Ishikawa (cell line): ENCODE measurements at regions not wholly inside any gene's neighbourhood (a gene's known extent, or its start where the extent isn't known, plus 50 kb on each side); places are given as distances from the start of the nearest gene placed in this dataset.

Experiments used
- CEBPB ChIP-seq: IDR thresholded peaks from 2 replicates; pipeline ENCODE4 v1.6.1; 2012
- CREB1 ChIP-seq: IDR thresholded peaks from 2 replicates; pipeline ENCODE4 v1.6.1; 2012; ENCODE audit warnings: low read depth
- EGR1 ChIP-seq: IDR thresholded peaks from 2 replicates; pipeline ENCODE4 v1.6.1; 2012
- EP300 ChIP-seq: IDR thresholded peaks from 2 replicates; pipeline ENCODE4 v1.6.1; 2012; ENCODE audit warnings: borderline replicate concordance
- FOXM1 ChIP-seq: IDR thresholded peaks from 2 replicates; pipeline ENCODE4 v1.6.1; 2012; ENCODE audit warnings: low read depth, borderline replicate concordance
- NFIC ChIP-seq: IDR thresholded peaks from 2 replicates; pipeline ENCODE4 v1.6.1; 2012
- RAD21 ChIP-seq: IDR thresholded peaks from 2 replicates; pipeline ENCODE4 v1.6.1; 2012; ENCODE audit warnings: low read depth
- TAF1 ChIP-seq: IDR thresholded peaks from 2 replicates; pipeline ENCODE4 v1.6.1; 2012; ENCODE audit warnings: low read depth, mild to moderate bottlenecking
- TCF12 ChIP-seq: IDR thresholded peaks from 2 replicates; pipeline ENCODE4 v1.6.1; 2012; ENCODE audit warnings: low read depth
- TEAD4 ChIP-seq: IDR thresholded peaks from 2 replicates; pipeline ENCODE4 v1.6.1; 2012
- YY1 ChIP-seq: IDR thresholded peaks from 2 replicates; pipeline ENCODE4 v1.6.1; 2012; ENCODE audit warnings: low read depth
- ZBTB7A ChIP-seq: IDR thresholded peaks from 2 replicates; pipeline ENCODE4 v1.6.1; 2012; ENCODE audit warnings: low read depth
- TF ChIP-seq, protein P1 (sequence below): IDR thresholded peaks from 2 replicates; pipeline ENCODE4 v1.6.1; 2012
- TF ChIP-seq, protein P2 (sequence below): IDR thresholded peaks from 2 replicates; pipeline ENCODE4 v1.6.1; 2012; ENCODE audit warnings: low read depth, mild to moderate bottlenecking
- TF ChIP-seq, protein P3 (sequence below): IDR thresholded peaks from 2 replicates; pipeline ENCODE4 v1.6.1; 2012

DNA sequence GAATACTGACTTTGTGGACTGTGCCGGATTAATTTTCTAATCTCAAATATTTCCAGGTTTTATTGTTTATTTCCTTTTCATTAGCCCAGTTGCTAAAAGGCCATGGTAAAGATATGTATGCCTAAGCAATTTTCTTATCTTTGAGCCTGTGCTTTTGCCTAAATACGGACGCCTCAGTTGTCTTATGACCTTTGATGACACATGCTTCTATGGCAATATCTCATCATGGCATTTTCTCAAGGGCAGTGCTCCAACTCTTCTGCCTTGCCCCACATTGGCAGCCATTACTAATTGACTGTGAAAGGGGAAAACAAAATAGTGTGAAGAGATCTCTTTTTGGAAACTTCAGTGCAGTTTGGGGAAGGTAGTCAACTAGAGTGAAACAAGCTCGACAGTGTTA is 809.6 kb upstream of the NR2F2 start:
- no peak for TF ChIP-seq TEAD4

DNA sequence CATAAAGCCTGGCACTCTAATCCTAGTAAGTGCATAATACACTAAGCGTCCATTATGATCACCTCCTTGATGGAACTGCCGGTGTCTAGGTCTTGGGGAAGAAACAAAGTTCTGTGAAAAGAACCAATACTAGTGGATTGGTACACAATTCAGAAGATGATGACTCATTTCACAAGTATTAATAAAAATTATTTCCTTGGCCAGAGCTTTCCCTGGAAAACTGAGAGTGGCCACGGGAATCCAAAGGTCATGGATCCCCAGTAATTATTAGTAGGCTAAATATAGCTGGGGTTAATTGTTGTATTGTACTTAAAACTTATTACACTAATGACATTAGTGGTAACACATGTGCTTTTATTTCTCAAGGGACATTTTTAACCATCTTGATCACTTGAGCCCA is 808.0 kb upstream of the NR2F2 start:
- no peak for TF ChIP-seq RAD21
- TF ChIP-seq, protein P1, sequence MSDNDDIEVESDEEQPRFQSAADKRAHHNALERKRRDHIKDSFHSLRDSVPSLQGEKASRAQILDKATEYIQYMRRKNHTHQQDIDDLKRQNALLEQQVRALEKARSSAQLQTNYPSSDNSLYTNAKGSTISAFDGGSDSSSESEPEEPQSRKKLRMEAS: no peak

DNA sequence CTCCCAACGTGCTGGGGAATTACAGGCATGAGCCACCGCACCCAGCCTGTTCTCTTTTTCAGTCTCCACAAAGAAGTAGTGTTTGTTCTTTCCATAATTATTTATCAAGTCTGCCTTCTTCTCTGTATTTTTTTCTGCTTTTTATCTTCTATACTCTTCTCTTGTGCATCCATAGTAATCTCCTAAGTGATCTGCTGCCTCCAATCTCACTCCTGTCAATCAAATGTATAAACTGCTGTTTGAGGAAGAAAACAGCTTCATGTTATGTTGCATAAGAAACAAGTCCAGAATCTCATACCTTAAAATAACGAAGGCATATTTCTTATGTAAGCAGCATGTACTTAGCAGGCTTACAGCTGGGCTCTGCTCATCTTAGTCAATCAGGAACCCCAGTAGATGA is 801.6 kb upstream of the NR2F2 start:
- TF ChIP-seq, protein P2, sequence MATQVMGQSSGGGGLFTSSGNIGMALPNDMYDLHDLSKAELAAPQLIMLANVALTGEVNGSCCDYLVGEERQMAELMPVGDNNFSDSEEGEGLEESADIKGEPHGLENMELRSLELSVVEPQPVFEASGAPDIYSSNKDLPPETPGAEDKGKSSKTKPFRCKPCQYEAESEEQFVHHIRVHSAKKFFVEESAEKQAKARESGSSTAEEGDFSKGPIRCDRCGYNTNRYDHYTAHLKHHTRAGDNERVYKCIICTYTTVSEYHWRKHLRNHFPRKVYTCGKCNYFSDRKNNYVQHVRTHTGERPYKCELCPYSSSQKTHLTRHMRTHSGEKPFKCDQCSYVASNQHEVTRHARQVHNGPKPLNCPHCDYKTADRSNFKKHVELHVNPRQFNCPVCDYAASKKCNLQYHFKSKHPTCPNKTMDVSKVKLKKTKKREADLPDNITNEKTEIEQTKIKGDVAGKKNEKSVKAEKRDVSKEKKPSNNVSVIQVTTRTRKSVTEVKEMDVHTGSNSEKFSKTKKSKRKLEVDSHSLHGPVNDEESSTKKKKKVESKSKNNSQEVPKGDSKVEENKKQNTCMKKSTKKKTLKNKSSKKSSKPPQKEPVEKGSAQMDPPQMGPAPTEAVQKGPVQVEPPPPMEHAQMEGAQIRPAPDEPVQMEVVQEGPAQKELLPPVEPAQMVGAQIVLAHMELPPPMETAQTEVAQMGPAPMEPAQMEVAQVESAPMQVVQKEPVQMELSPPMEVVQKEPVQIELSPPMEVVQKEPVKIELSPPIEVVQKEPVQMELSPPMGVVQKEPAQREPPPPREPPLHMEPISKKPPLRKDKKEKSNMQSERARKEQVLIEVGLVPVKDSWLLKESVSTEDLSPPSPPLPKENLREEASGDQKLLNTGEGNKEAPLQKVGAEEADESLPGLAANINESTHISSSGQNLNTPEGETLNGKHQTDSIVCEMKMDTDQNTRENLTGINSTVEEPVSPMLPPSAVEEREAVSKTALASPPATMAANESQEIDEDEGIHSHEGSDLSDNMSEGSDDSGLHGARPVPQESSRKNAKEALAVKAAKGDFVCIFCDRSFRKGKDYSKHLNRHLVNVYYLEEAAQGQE: no peak
- no peak for TF ChIP-seq YY1
- no peak for TF ChIP-seq CEBPB
- no peak for TF ChIP-seq ZBTB7A
- no peak for TF ChIP-seq EP300
- TF ChIP-seq CREB1: no peak
- TF ChIP-seq, protein P3, sequence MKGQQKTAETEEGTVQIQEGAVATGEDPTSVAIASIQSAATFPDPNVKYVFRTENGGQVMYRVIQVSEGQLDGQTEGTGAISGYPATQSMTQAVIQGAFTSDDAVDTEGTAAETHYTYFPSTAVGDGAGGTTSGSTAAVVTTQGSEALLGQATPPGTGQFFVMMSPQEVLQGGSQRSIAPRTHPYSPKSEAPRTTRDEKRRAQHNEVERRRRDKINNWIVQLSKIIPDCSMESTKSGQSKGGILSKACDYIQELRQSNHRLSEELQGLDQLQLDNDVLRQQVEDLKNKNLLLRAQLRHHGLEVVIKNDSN: no peak
- TF ChIP-seq FOXM1: no peak
- no peak for TF ChIP-seq RAD21
- TF ChIP-seq TEAD4: no peak
- TF ChIP-seq TCF12: no peak

DNA sequence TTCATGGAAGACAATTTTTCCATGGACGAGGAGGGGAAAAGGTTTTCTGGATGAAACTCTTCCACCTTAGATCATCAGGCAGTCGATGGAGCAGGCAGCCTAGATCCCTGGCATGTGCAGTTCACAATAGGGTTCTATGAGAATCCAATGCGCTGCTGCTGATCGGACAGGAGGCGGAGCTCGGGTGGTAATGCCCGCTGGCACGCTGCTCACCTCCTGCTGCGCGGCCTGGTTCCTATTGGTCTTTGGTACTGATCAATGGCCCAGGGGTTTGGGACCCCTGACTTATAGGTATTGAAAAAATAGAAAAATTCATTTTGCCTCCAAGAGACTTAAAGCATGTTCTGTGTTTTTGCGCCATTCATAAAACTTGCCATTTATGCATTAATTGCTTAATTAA is 793.9 kb upstream of the NR2F2 start:
- TF ChIP-seq YY1 (no peak), TEAD4 (no peak), EP300 (no peak), RAD21 (no peak), CREB1 (no peak), TCF12 (no peak), NFIC (no peak), FOXM1 (no peak), CEBPB (no peak), EGR1 (no peak), ZBTB7A (no peak), TAF1 (no peak)
- TF ChIP-seq, protein P2: no peak
- TF ChIP-seq, protein P1: no peak
- TF ChIP-seq, protein P3: no peak

DNA sequence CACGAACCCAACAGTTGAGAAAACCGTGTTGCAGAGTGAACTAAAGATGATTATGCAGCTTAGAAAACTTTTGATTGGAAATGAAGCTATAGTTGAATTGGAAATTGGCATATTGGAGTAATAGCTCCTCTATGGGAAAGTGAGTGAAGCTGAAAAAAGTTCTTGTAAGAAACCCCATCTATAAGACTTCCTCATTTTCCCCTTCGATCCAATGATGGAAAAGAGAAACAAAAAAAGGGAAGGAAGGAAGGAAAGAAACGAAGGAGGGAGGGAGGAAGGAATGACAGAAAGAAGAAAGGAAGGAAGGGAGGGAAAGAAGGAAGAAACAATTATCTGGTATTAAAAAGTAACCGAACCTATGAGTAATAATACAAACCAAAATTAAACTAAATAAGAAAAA is 791.8 kb upstream of the NR2F2 start:
- TF ChIP-seq TCF12 (no peak), RAD21 (no peak), YY1 (no peak), TEAD4 (no peak), CEBPB (no peak)
- TF ChIP-seq, protein P1: no peak
- TF ChIP-seq, protein P3: no peak

DNA sequence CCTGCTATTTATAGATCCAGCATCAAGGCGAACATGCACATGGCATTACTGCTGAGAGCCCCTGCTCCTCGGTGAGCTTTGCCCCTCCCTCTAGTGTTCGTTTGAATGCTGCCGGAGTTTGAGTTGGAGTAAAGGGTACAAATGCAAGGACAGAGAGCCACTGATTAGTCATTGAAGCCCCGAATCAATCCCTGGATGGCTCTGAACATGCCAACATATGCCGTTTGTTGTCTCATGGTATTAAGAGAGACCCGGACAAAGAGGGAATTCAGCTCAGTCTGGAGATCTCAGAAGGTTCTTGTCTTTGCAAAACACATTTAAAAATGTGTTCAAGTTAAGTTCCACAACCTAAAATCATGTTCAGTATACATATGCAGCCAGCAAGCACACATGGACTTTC is 789.2 kb upstream of the NR2F2 start:
- TF ChIP-seq TEAD4: no peak

DNA sequence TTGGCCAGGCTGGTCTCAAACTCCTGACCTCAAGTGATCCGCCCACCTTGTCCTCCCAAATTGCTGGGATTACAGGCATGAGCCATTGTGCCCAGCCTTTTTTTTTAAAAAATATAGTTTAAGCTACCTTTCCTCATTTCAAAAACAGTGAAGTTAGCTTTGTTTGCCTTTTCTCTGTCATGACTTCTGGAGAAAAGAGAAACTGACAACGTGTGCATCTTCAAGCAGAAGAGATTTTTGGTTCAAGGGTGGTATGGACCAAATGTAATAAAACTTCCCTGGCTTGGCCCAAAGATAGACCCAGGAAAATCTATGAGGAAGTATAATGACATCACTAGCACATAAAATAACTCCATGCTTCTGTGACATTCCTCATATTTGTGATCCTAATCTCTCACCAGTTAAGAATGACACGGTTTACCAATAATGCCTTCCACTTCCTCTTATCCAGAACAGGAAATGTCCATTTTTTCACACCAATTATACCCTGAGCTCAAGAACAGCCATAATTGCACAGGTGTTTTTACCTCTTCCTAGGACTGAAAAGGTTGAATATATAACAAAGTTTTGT is 781.2 kb upstream of the NR2F2 start:
- TF ChIP-seq, protein P2: no peak
- no peak for TF ChIP-seq EP300
- no peak for TF ChIP-seq CREB1
- no peak for TF ChIP-seq CEBPB
- TF ChIP-seq, protein P3: no peak
- TF ChIP-seq TCF12: no peak
- TF ChIP-seq FOXM1: no peak
- TF ChIP-seq YY1: no peak
- TF ChIP-seq NFIC: no peak
- no peak for TF ChIP-seq RAD21
- no peak for TF ChIP-seq TEAD4
- TF ChIP-seq, protein P1: no peak
- TF ChIP-seq TAF1: no peak
- no peak for TF ChIP-seq ZBTB7A
- no peak for TF ChIP-seq EGR1
